ENCODE measurements at regions not wholly inside any gene's neighbourhood (a gene's known extent, or its start where the extent isn't known, plus 50 kb on each side); places are given as distances from the start of the nearest gene placed in this dataset.

DNA sequence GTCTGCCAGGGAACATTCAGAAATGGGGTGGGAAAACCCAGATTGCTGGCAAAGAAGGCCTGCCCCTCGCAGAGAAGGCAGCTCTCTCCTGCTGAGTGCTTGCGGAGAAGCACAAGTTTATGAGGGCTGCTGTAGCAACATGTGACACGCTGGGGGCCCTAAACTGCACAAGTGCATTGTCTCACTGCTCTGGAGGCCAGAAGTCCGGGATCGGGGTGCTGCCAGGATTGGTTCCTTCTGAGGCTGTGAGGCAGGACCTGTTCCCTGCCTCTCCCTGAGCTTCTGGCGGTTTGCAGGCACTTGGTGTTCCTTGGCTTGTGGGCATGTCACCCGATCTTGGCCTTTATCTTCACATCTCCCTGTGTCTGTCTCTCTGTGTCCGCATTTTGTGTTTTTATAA is 75.6 kb upstream of the NEURL1B start:
- Histone ChIP-seq H3K4me1 (peaks cover 9 to 69% (median 17%) of the 10 kb centered on the region in 3 donors), H3K4me3 (no peak overlapping the region), H3K36me3 (no peaks in the 10 kb centered on the region), H3K27ac (peak overlapping the region in 3 of 4 donors; percentile 36 to 72 (median 40)), H3K27me3 (no peaks in the 10 kb centered on the region), H3K9me3 (no peaks in the 10 kb centered on the region)
- TF ChIP-seq POLR2A (IDR thresholded peaks at IDR 0.05) (no peak), CTCF (IDR thresholded peaks at IDR 0.05) (no peak)
- 68 to 92% methylated on average over 6 to 8 of the region's 8 CpGs for WGBS, 2 donors
- DNase-seq: no peak
- intact Hi-C loops (cut with DNase I): no loop called here

DNA sequence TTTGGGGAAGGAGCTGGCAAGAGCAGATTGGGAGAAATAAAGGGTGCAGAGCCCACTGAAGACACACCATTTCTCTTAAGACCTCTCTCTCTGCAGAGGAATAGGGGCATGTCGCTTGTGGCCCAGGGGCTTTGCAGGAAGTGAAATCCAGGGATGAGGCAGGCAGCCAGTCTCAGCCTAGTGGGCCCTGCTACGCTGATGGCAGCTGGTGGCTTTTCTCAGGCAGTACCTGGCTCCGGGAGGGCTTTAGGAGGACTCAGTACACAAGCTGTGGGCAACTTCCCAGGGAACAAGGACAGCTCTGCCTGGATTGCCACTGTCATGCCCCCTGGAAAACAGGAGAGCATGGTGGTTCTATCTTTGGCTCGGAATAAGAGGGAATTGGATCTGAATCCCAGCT is 76.2 kb upstream of the NEURL1B start:
- peak overlapping the region in 3 of 4 donors; percentile 36 to 72 (median 40) for H3K27ac ChIP-seq
- H3K9me3 ChIP-seq: no peaks in the 10 kb centered on the region
- intact Hi-C loops (cut with DNase I): no loop called here
- no peak for DNase-seq
- H3K4me3 ChIP-seq: no peak overlapping the region
- no peaks in the 10 kb centered on the region for H3K27me3 ChIP-seq
- H3K36me3 ChIP-seq: no peaks in the 10 kb centered on the region
- H3K4me1 ChIP-seq: peaks cover 4 to 68% (median 18%) of the 10 kb centered on the region in 3 donors
- TF ChIP-seq POLR2A (IDR thresholded peaks at IDR 0.05) (no peak), CTCF (IDR thresholded peaks at IDR 0.05) (no peak)
- WGBS, 2 donors: 82 to 88% methylated on average over 2 of the region's 4 CpGs

GRCh38 chr5:172564188-172564587 is 76.9 kb upstream of the NEURL1B start:
- Histone ChIP-seq H3K27me3 (no peaks in the 10 kb centered on the region), H3K27ac (peak overlapping the region in 3 of 4 donors; percentile 23 to 72 (median 40)), H3K4me1 (peaks cover 4 to 68% (median 24%) of the 10 kb centered on the region in 3 donors), H3K4me3 (no peak overlapping the region), H3K36me3 (no peaks in the 10 kb centered on the region), H3K9me3 (no peaks in the 10 kb centered on the region)
- intact Hi-C loops (cut with DNase I): no loop called here
- 32 to 40% methylated on average over 10 to 11 of the region's 11 CpGs for WGBS, 2 donors
- TF ChIP-seq CTCF (IDR thresholded peaks at IDR 0.05) (no peak), POLR2A (IDR thresholded peaks at IDR 0.05) (no peak)
- no peak for DNase-seq

GRCh38 chr5:172562443-172562842 is 78.6 kb upstream of the NEURL1B start:
- 60 to 84% methylated on average over 8 of the region's 8 CpGs for WGBS, 2 donors

DNA sequence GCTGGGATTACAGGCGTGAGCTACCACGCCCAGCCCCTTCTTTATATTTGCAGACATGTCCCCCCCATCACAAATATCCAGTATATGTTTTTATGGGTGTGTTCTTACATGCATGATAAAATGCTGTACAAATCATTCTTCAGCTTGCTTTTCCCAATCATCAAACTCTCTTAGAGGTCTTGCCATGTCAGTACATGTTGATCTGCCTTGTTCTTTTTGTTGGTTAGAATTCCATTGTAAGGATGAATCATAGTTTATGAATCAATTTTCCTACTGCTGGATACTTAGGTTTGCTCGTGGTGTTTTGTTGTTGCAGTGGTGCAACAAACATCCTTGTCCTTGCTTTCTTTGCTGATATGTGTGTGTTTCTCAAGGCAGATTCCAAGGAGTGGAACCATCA is 79.9 kb upstream of the NEURL1B start:
- no peak for DNase-seq
- WGBS, 2 donors: 36 to 43% methylated on average over 3 of the region's 3 CpGs
- H3K4me1 ChIP-seq: peaks cover 18 to 99% (median 51%) of the 10 kb centered on the region in 3 donors

More at GRCh38 chr5:172562443-172562842, 78.6 kb upstream of the NEURL1B start:
- no peak for DNase-seq
- Histone ChIP-seq H3K4me1 (peaks cover 18 to 86% (median 38%) of the 10 kb centered on the region in 3 donors), H3K36me3 (no peaks in the 10 kb centered on the region), H3K9me3 (no peaks in the 10 kb centered on the region), H3K4me3 (no peak overlapping the region), H3K27ac (no peak overlapping the region), H3K27me3 (no peaks in the 10 kb centered on the region)
- TF ChIP-seq CTCF (IDR thresholded peaks at IDR 0.05): no peak
- TF ChIP-seq POLR2A (IDR thresholded peaks at IDR 0.05): no peak
- intact Hi-C loops (cut with DNase I): no loop called here

More for the DNA sequence above, 79.9 kb upstream of the NEURL1B start:
- no peaks in the 10 kb centered on the region for H3K27me3 ChIP-seq
- peak overlapping the region; percentile 61 to 84 (median 78) for H3K27ac ChIP-seq
- no peaks in the 10 kb centered on the region for H3K36me3 ChIP-seq
- intact Hi-C loops (cut with DNase I): no loop called here
- no peak for TF ChIP-seq POLR2A (IDR thresholded peaks at IDR 0.05)
- no peak for TF ChIP-seq CTCF (IDR thresholded peaks at IDR 0.05)
- no peaks in the 10 kb centered on the region for H3K9me3 ChIP-seq
- no peak overlapping the region for H3K4me3 ChIP-seq

Data from esophagus squamous epithelium (tissue), 5 donors.